Fibroblast of lung (primary cell): ENCODE measurements at regions not wholly inside any gene's neighbourhood (a gene's known extent, or its start where the extent isn't known, plus 50 kb on each side); places are given as distances from the start of the nearest gene placed in this dataset.

Experiments used
- DNase-seq, 2 donors: peaks; one replicate each; pipeline versions ENCODE4 v3.0.0 to v3.0.0-alpha.2; 2010; ENCODE audit warnings: low read depth in 2 of 2
- H2AFZ ChIP-seq: 2 replicates; pipeline ENCODE4 v1.5.1; 2012; ENCODE audit warnings: low read length, control low read depth, inconsistent platforms
- H3K27ac ChIP-seq: 2 replicates; pipeline ENCODE4 v1.5.1; 2011; ENCODE audit warnings: low read length, control low read depth; ENCODE audit not compliant: insufficient read depth
- H3K27me3 ChIP-seq: 2 replicates; pipeline ENCODE4 v1.5.1; 2011; ENCODE audit warnings: mild to moderate bottlenecking, low read length; ENCODE audit not compliant: control insufficient read depth, insufficient read depth
- H3K36me3 ChIP-seq: 2 replicates; pipeline ENCODE4 v1.5.1; 2011; ENCODE audit warnings: low read length; ENCODE audit not compliant: control insufficient read depth, insufficient read depth
- H3K4me1 ChIP-seq: 2 replicates; pipeline ENCODE4 v1.5.1; 2011; ENCODE audit warnings: low read length; ENCODE audit not compliant: control insufficient read depth, insufficient read depth; ENCODE audit errors: extremely low read depth
- H3K4me2 ChIP-seq: 2 replicates; pipeline ENCODE4 v1.5.1; 2011; ENCODE audit warnings: low read length, control low read depth; ENCODE audit not compliant: insufficient read depth; ENCODE audit errors: extremely low read depth
- H3K4me3 ChIP-seq, 4 experiments: fragments of 200-600 bp in 1 of 4; sonication (generic) in 1 of 4; replicated peaks in 1 of 4; 2 replicates each; pipeline ENCODE4 v1.5.1; 2011 to 2016; ENCODE audit warnings: low read length in 4 of 4, low read depth in 3 of 4, mild to moderate bottlenecking in 3 of 4, control low read depth in 2 of 4, inconsistent platforms in 1 of 4, mixed read lengths in 1 of 4; ENCODE audit not compliant: insufficient read depth in 1 of 4; ENCODE audit errors: control extremely low read depth in 1 of 4
- H3K79me2 ChIP-seq: 2 replicates; pipeline ENCODE4 v1.5.1; 2012; ENCODE audit warnings: mild to moderate bottlenecking, low read length, inconsistent platforms; ENCODE audit not compliant: control insufficient read depth, insufficient read depth
- H3K9ac ChIP-seq: 2 replicates; pipeline ENCODE4 v1.5.1; 2011; ENCODE audit warnings: mild to moderate bottlenecking, low read length, control low read depth; ENCODE audit not compliant: insufficient read depth
- H3K9me3 ChIP-seq: 2 replicates; pipeline ENCODE4 v1.5.1; 2012; ENCODE audit warnings: low read depth, low read length; ENCODE audit not compliant: control insufficient read depth, insufficient read depth
- H4K20me1 ChIP-seq: 2 replicates; pipeline ENCODE4 v1.5.1; 2011; ENCODE audit warnings: low read length; ENCODE audit not compliant: control insufficient read depth, insufficient read depth; ENCODE audit errors: extremely low read depth
- CTCF ChIP-seq, 2 donors: IDR thresholded peaks in 1 of 2; conservative IDR thresholded peaks in 1 of 2; 1 replicate in 1 of 2; 2 replicates in 1 of 2; pipeline ENCODE4 v1.5.1; 2011 to 2012; ENCODE audit warnings: low read length in 2 of 2, control low read depth in 1 of 2, inconsistent platforms in 1 of 2, low read depth in 1 of 2, mild to moderate bottlenecking in 1 of 2
- EZH2 ChIP-seq: IDR thresholded peaks from 2 replicates; pipeline ENCODE4 v1.5.1; 2012; ENCODE audit warnings: low read length, control low read depth, mild to moderate bottlenecking; ENCODE audit errors: missing control alignments

DNA sequence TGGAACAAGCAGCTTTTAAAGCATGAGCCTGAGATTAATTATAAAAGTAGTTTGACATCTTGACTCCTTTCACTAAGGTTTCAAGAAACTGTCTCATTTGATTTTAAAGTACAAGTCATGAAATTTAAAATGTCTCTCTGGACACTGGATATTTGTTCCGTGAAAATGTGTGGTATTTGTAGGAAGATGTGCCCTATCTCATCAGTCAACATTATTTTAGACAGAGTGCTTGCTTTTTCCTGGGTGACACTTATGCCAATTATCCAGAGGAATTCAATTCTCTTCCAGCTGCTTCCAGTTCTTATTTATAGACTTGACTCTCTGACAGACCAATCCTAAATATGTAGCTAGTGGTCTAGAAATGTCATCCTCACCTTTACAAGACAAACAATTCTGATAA lies 300.4 kb downstream of the PLA2G4A start:
- TF ChIP-seq EZH2 = no peak
- TF ChIP-seq CTCF (conservative IDR thresholded peaks at IDR 0.05 in 1 of 2, IDR thresholded peaks at IDR 0.05 in 1 of 2; ENCODE audit: low read depth in 1 of 2, low read length in 2 of 2) = no peak
- Histone ChIP-seq H4K20me1 (no peaks in the 10 kb centered on the region), H3K9me3 (no peaks in the 10 kb centered on the region), H3K36me3 (no peaks in the 10 kb centered on the region), H3K4me3 (no peak overlapping the region), H2AFZ (no peak overlapping the region), H3K9ac (no peak overlapping the region), H3K4me1 (no peaks in the 10 kb centered on the region), H3K4me2 (no peak overlapping the region), H3K27me3 (no peaks in the 10 kb centered on the region), H3K79me2 (no peaks in the 10 kb centered on the region), H3K27ac (no peak overlapping the region)
- no peak for DNase-seq

DNA sequence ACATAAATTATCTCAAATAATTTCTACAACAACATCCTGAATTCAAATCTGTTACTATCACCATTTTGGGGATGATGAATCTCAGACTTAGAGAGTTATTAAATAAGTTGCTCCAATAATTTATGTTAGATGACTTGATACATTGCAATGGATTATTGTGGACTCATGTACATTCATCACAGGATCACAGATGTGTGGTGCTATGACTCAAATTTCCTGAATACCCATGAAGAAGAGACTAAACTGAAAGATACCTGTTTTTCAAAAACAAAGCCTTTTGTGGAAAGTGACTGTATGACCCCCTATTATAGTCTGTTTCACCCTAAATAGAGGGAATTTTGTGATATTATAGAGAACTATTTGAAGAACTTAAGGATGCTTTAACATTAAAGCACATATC lies 315.0 kb downstream of the PLA2G4A start:
- Histone ChIP-seq H3K27me3 (no peaks in the 10 kb centered on the region), H3K9me3 (no peaks in the 10 kb centered on the region)
- TF ChIP-seq CTCF (conservative IDR thresholded peaks at IDR 0.05 in 1 of 2, IDR thresholded peaks at IDR 0.05 in 1 of 2; ENCODE audit: low read depth in 1 of 2, low read length in 2 of 2) (no peak), EZH2 (no peak)

GRCh38 chr1:187146388-187146787 lies 317.6 kb downstream of the PLA2G4A start:
- Histone ChIP-seq H3K4me1 (no peaks in the 10 kb centered on the region), H3K36me3 (no peaks in the 10 kb centered on the region), H3K9ac (no peak overlapping the region), H4K20me1 (no peaks in the 10 kb centered on the region), H3K4me3 (no peak overlapping the region), H3K79me2 (no peaks in the 10 kb centered on the region), H2AFZ (no peak overlapping the region), H3K4me2 (no peak overlapping the region), H3K27ac (no peak overlapping the region), H3K27me3 (no peaks in the 10 kb centered on the region), H3K9me3 (no peaks in the 10 kb centered on the region)
- no peak for TF ChIP-seq EZH2
- no peak for TF ChIP-seq CTCF (conservative IDR thresholded peaks at IDR 0.05 in 1 of 2, IDR thresholded peaks at IDR 0.05 in 1 of 2; ENCODE audit: low read depth in 1 of 2, low read length in 2 of 2)
- DNase-seq = no peak

More for the DNA sequence above, 315.0 kb downstream of the PLA2G4A start:
- no peaks in the 10 kb centered on the region for H4K20me1 ChIP-seq
- H3K4me3 ChIP-seq = no peak overlapping the region
- no peak overlapping the region for H3K27ac ChIP-seq
- no peaks in the 10 kb centered on the region for H3K79me2 ChIP-seq
- no peaks in the 10 kb centered on the region for H3K36me3 ChIP-seq
- H3K9ac ChIP-seq = no peak overlapping the region
- no peaks in the 10 kb centered on the region for H3K4me1 ChIP-seq
- DNase-seq = no peak
- no peak overlapping the region for H3K4me2 ChIP-seq
- H2AFZ ChIP-seq = no peak overlapping the region
